GM23248 (cell line): ENCODE measurements at regions not wholly inside any gene's neighbourhood (a gene's known extent, or its start where the extent isn't known, plus 50 kb on each side); places are given as distances from the start of the nearest gene placed in this dataset.

Experiments
- EZH2 ChIP-seq: fragments of 200-600 bp; sonication (generic); IDR thresholded peaks from 2 replicates; pipeline ENCODE4 v1.6.1; 2018; ENCODE audit warnings: antibody characterized with exemption, mild to moderate bottlenecking; ENCODE audit not compliant: insufficient read depth, poor library complexity, severe bottlenecking
- EZH2phosphoT487 ChIP-seq: fragments of 200-600 bp; sonication (generic); IDR thresholded peaks from 2 replicates; pipeline ENCODE4 v1.6.1; 2018; ENCODE audit warnings: antibody characterized with exemption, moderate library complexity, mild to moderate bottlenecking, low read depth; ENCODE audit not compliant: insufficient read depth

GRCh38 chr4:38416450-38417014, 247.5 kb upstream of the KLF3 start:
- TF ChIP-seq EZH2 (no peak), EZH2phosphoT487 (no peak)
